GM23338 (cell line): ENCODE measurements at regions not wholly inside any gene's neighbourhood (a gene's known extent, or its start where the extent isn't known, plus 50 kb on each side); places are given as distances from the start of the nearest gene placed in this dataset.

ENCODE experiments used
- ATAC-seq: fragments of 200-7000 bp; cut with Tn5 transposase; 3 replicates; pipeline ENCODE4 v1.9.1; 2020
- DNase-seq: peaks from one replicate; pipeline ENCODE4 v3.0.0-alpha.2; 2015; ENCODE audit warnings: low spot score
- H2AFZ ChIP-seq: fragments of 200-600 bp; sonication (generic); 2 replicates; pipeline ENCODE4 v1.8.0; 2016; ENCODE audit warnings: antibody characterized with exemption, mild to moderate bottlenecking, moderate library complexity
- H3F3A ChIP-seq: fragments of 200-600 bp; sonication (generic); replicated peaks from 2 replicates; pipeline ENCODE4 v1.8.0; 2017; ENCODE audit warnings: antibody characterized with exemption, mixed run types, low read depth
- H3K27ac ChIP-seq: fragments of 200-600 bp; sonication (generic); 2 replicates; pipeline ENCODE4 v1.6.1; 2016; ENCODE audit warnings: low read depth
- H3K27me3 ChIP-seq: fragments of 200-600 bp; sonication (generic); 2 replicates; pipeline ENCODE4 v1.8.0; 2016; ENCODE audit warnings: mild to moderate bottlenecking, mixed run types, moderate library complexity; ENCODE audit not compliant: insufficient read depth
- H3K36me3 ChIP-seq: fragments of 200-600 bp; sonication (generic); 2 replicates; pipeline ENCODE4 v1.8.0; 2016; ENCODE audit warnings: mild to moderate bottlenecking; ENCODE audit not compliant: insufficient read depth
- H3K4me1 ChIP-seq: fragments of 200-600 bp; sonication (generic); 2 replicates; pipeline ENCODE4 v1.8.0; 2016; ENCODE audit warnings: mild to moderate bottlenecking, moderate library complexity; ENCODE audit not compliant: insufficient read depth
- H3K4me2 ChIP-seq: fragments of 200-600 bp; sonication (generic); 2 replicates; pipeline ENCODE4 v1.7.1; 2017; ENCODE audit warnings: mixed run types
- H3K4me3 ChIP-seq: fragments of 200-600 bp; sonication (generic); 2 replicates; pipeline ENCODE4 v1.6.1; 2016; ENCODE audit warnings: mixed run types
- H3K79me2 ChIP-seq: fragments of 200-600 bp; sonication (generic); replicated peaks from 2 replicates; pipeline ENCODE4 v1.8.0; 2017; ENCODE audit warnings: mild to moderate bottlenecking; ENCODE audit not compliant: insufficient read depth
- H3K9me2 ChIP-seq: fragments of 200-600 bp; sonication (generic); 2 replicates; pipeline ENCODE4 v1.8.0; 2017; ENCODE audit not compliant: insufficient read depth
- H4K20me1 ChIP-seq: fragments of 200-600 bp; sonication (generic); replicated peaks from 2 replicates; pipeline ENCODE4 v1.8.0; 2017; ENCODE audit warnings: mild to moderate bottlenecking; ENCODE audit not compliant: insufficient read depth
- H3K27ac Mint-ChIP-seq: 2 replicates; pipeline ENCODE4 v1.8.0; 2020; ENCODE audit warnings: inconsistent platforms, mild to moderate bottlenecking, moderate library complexity, mixed read lengths
- H3K27me3 Mint-ChIP-seq: 3 replicates; pipeline ENCODE4 v1.8.0; 2022; ENCODE audit warnings: low read depth, mild to moderate bottlenecking, moderate library complexity, mixed read lengths, inconsistent platforms; ENCODE audit not compliant: insufficient read depth, poor library complexity
- H3K36me3 Mint-ChIP-seq: 3 replicates; pipeline ENCODE4 v1.8.0; 2021; ENCODE audit warnings: low read depth, mild to moderate bottlenecking, inconsistent platforms, moderate library complexity, mixed read lengths
- H3K4me1 Mint-ChIP-seq: 3 replicates; pipeline ENCODE4 v1.8.0; 2020; ENCODE audit warnings: mild to moderate bottlenecking, inconsistent platforms, mixed read lengths
- H3K4me3 Mint-ChIP-seq: 3 replicates; pipeline ENCODE4 v1.8.0; 2021; ENCODE audit warnings: moderate library complexity, mild to moderate bottlenecking, inconsistent platforms, mixed read lengths
- H3K9me3 Mint-ChIP-seq: 3 replicates; pipeline ENCODE4 v1.8.0; 2020; ENCODE audit warnings: moderate library complexity, mild to moderate bottlenecking, inconsistent platforms, mixed read lengths
- EZH2 ChIP-seq: fragments of 200-600 bp; sonication (generic); IDR thresholded peaks from one replicate; pipeline ENCODE4 v1.8.0; 2017; ENCODE audit warnings: antibody characterized with exemption, mild to moderate bottlenecking, low read depth; ENCODE audit not compliant: unreplicated experiment
- JUNB ChIP-seq: IDR thresholded peaks from one replicate; pipeline ENCODE4 v1.6.1; 2016; ENCODE audit warnings: antibody characterized with exemption; ENCODE audit not compliant: unreplicated experiment
- NANOG ChIP-seq: IDR thresholded peaks from 2 replicates; pipeline ENCODE4 v1.6.1; 2016; ENCODE audit warnings: antibody characterized with exemption, borderline replicate concordance
- POLR2AphosphoS5 ChIP-seq: IDR thresholded peaks from 2 replicates; pipeline ENCODE4 v1.6.1; 2016; ENCODE audit warnings: antibody characterized with exemption, low read depth
- ZNF114 ChIP-seq: fragments of 250-450 bp; sonication (Bioruptor Pico); IDR thresholded peaks from 2 replicates; pipeline ENCODE4 v1.5.0; 2020; ENCODE audit warnings: mild to moderate bottlenecking, moderate library complexity
- ZNF331 ChIP-seq: fragments of 250-450 bp; sonication (Bioruptor Pico); IDR thresholded peaks from 2 replicates; pipeline ENCODE4 v1.5.0; 2020; ENCODE audit warnings: low read depth, mild to moderate bottlenecking, moderate library complexity
- TF ChIP-seq, protein P1 (sequence below): fragments of 250-450 bp; sonication (Bioruptor Pico); IDR thresholded peaks from 2 replicates; pipeline ENCODE4 v1.5.0; 2020; ENCODE audit warnings: mild to moderate bottlenecking, moderate library complexity
- TF ChIP-seq, protein P2 (sequence below): IDR thresholded peaks from one replicate; pipeline ENCODE4 v1.6.1; 2018; ENCODE audit warnings: antibody characterized with exemption; ENCODE audit not compliant: unreplicated experiment

DNA sequence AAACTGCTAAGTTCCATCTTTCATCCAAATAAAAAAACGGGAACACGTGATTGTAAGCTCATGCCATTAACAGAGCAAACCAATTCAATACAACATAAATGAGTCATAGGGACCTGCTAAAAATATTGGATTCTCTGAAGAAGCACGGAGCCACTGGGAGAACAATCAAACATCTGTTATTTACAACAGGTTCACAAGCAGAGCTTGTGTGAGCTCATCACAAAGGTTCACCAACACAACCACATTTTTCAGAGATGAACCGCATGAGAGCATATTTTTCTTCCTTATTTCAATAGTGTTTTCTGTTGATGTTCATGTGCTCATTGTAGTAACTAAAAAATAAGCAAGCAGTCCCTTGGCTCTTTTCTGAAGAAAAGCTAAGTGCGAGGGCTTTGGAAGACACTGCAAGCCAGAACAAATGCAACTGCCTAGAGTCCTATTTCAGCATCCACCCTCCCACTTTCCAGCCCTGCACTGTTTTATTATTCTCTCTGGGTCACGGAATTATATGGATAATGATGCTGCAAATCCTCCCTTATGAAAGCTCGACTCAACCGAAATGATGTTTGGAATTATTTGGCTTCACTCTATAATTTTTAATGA, 545.8 kb downstream of the LIG4 start:
- TF ChIP-seq JUNB (no peak), ZNF331 (no peak), ZNF114 (CRISPR knock-in tag) (no peak), NANOG (no peak), POLR2AphosphoS5 (no peak), EZH2 (no peak)
- TF ChIP-seq, protein P1, sequence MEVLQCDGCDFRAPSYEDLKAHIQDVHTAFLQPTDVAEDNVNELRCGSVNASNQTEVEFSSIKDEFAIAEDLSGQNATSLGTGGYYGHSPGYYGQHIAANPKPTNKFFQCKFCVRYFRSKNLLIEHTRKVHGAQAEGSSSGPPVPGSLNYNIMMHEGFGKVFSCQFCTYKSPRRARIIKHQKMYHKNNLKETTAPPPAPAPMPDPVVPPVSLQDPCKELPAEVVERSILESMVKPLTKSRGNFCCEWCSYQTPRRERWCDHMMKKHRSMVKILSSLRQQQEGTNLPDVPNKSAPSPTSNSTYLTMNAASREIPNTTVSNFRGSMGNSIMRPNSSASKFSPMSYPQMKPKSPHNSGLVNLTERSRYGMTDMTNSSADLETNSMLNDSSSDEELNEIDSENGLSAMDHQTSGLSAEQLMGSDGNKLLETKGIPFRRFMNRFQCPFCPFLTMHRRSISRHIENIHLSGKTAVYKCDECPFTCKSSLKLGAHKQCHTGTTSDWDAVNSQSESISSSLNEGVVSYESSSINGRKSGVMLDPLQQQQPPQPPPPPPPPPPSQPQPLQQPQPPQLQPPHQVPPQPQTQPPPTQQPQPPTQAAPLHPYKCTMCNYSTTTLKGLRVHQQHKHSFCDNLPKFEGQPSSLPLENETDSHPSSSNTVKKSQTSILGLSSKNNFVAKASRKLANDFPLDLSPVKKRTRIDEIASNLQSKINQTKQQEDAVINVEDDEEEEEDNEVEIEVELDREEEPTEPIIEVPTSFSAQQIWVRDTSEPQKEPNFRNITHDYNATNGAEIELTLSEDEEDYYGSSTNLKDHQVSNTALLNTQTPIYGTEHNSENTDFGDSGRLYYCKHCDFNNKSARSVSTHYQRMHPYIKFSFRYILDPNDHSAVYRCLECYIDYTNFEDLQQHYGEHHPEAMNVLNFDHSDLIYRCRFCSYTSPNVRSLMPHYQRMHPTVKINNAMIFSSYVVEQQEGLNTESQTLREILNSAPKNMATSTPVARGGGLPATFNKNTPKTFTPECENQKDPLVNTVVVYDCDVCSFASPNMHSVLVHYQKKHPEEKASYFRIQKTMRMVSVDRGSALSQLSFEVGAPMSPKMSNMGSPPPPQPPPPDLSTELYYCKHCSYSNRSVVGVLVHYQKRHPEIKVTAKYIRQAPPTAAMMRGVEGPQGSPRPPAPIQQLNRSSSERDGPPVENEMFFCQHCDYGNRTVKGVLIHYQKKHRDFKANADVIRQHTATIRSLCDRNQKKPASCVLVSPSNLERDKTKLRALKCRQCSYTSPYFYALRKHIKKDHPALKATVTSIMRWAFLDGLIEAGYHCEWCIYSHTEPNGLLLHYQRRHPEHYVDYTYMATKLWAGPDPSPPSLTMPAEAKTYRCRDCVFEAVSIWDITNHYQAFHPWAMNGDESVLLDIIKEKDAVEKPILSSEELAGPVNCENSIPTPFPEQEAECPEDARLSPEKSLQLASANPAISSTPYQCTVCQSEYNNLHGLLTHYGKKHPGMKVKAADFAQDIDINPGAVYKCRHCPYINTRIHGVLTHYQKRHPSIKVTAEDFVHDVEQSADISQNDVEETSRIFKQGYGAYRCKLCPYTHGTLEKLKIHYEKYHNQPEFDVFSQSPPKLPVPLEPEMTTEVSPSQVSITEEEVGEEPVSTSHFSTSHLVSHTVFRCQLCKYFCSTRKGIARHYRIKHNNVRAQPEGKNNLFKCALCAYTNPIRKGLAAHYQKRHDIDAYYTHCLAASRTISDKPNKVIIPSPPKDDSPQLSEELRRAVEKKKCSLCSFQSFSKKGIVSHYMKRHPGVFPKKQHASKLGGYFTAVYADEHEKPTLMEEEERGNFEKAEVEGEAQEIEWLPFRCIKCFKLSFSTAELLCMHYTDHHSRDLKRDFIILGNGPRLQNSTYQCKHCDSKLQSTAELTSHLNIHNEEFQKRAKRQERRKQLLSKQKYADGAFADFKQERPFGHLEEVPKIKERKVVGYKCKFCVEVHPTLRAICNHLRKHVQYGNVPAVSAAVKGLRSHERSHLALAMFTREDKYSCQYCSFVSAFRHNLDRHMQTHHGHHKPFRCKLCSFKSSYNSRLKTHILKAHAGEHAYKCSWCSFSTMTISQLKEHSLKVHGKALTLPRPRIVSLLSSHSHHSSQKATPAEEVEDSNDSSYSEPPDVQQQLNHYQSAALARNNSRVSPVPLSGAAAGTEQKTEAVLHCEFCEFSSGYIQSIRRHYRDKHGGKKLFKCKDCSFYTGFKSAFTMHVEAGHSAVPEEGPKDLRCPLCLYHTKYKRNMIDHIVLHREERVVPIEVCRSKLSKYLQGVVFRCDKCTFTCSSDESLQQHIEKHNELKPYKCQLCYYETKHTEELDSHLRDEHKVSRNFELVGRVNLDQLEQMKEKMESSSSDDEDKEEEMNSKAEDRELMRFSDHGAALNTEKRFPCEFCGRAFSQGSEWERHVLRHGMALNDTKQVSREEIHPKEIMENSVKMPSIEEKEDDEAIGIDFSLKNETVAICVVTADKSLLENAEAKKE (CRISPR knock-in tag): no peak
- TF ChIP-seq, protein P2, sequence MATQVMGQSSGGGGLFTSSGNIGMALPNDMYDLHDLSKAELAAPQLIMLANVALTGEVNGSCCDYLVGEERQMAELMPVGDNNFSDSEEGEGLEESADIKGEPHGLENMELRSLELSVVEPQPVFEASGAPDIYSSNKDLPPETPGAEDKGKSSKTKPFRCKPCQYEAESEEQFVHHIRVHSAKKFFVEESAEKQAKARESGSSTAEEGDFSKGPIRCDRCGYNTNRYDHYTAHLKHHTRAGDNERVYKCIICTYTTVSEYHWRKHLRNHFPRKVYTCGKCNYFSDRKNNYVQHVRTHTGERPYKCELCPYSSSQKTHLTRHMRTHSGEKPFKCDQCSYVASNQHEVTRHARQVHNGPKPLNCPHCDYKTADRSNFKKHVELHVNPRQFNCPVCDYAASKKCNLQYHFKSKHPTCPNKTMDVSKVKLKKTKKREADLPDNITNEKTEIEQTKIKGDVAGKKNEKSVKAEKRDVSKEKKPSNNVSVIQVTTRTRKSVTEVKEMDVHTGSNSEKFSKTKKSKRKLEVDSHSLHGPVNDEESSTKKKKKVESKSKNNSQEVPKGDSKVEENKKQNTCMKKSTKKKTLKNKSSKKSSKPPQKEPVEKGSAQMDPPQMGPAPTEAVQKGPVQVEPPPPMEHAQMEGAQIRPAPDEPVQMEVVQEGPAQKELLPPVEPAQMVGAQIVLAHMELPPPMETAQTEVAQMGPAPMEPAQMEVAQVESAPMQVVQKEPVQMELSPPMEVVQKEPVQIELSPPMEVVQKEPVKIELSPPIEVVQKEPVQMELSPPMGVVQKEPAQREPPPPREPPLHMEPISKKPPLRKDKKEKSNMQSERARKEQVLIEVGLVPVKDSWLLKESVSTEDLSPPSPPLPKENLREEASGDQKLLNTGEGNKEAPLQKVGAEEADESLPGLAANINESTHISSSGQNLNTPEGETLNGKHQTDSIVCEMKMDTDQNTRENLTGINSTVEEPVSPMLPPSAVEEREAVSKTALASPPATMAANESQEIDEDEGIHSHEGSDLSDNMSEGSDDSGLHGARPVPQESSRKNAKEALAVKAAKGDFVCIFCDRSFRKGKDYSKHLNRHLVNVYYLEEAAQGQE: no peak
- H3K27ac Mint-ChIP-seq: no peak overlapping the region
- H3K4me2 ChIP-seq: no peak overlapping the region
- H2AFZ ChIP-seq: no peak overlapping the region
- H3K4me3 Mint-ChIP-seq: no peak overlapping the region
- H3K9me3 Mint-ChIP-seq: no peaks in the 10 kb centered on the region; the same call in 2 of the 3 replicates
- H3K4me1 Mint-ChIP-seq: peaks cover 5% of the 10 kb centered on the region; the same call in 2 of the 3 replicates
- H3F3A ChIP-seq: no peaks in the 10 kb centered on the region
- H3K36me3 ChIP-seq: no peaks in the 10 kb centered on the region
- H4K20me1 ChIP-seq: no peaks in the 10 kb centered on the region
- no peaks in the 10 kb centered on the region for H3K79me2 ChIP-seq
- H3K27ac ChIP-seq: no peak overlapping the region
- peaks cover 2% of the 10 kb centered on the region for H3K27me3 Mint-ChIP-seq
- H3K9me2 ChIP-seq: no peaks in the 10 kb centered on the region
- no peak for ATAC-seq
- H3K4me1 ChIP-seq: no peaks in the 10 kb centered on the region
- H3K27me3 ChIP-seq: no peaks in the 10 kb centered on the region
- no peaks in the 10 kb centered on the region for H3K36me3 Mint-ChIP-seq
- no peak for DNase-seq
- no peak overlapping the region for H3K4me3 ChIP-seq
